NCI-H82 (cell line): ENCODE measurements at regions not wholly inside any gene's neighbourhood (a gene's known extent, or its start where the extent isn't known, plus 50 kb on each side); places are given as distances from the start of the nearest gene placed in this dataset.
"Not testable (repeated sequence)": the region's sequence is repeated elsewhere in the genome, so short reads cannot be mapped to it uniquely, and the experiment has no call there.

Experiments
- DNase-seq: peaks from one replicate; lab custom pipeline; 2025; lab: John Stamatoyannopoulos, UW

DNA sequence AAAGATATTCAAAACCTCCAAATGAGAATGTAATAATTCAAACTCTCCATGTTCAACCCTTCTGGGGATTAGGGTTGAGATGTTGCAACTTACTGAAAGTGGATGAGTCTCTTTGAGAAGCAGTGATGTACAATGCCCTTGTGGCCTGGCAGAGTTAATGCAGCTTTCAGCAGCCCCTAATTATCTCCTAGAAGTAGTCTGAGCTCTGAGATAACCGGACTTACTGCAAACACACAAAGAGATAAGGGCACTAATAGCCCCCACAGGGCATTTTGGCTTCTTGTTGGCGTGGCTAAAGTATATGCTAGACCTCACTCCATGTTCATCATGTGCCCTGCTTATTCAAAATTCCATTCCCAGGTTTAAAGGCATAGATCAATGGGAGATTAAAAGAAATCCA, 404.7 kb downstream of the NEBL start:
- peak; percentile 18 for DNase-seq

DNA sequence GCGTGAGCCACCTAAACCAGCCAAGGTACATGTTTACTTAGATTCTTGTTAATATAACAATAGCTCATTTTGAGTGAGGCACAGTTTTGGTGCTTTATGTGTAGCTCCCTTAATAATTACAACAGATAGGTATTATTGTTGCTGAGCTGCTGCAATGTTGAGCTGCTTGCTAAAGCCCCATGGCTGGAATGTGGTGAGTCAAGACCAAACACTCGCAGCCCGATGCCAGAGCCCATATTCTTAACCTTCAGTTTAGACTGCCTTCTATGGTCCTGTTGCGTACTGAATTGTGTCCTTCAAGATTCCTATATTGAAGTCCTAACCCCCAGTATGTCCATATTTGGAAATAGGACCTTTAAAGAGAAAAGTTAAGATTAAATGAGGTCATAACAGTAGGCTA, 407.1 kb downstream of the NEBL start:
- DNase-seq = no peak

DNA sequence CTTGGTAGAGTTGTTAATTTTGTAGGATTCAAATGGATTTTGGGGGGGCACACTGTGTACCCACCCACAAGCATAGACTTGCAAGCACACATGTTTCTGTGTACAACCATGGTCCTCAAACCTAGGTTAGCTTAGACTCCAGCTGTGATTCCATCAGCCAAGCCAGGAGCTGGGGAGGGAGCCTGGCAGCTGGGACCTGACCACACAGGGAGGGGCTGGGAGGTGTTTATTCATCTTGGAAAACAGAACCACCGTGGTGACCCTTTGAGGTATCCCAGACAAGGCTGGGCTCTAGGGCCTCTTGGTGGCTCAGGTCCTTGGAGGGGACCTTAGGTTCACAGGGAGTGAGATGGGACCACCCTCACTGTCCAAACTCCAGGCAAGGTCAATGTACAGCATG, 410.3 kb downstream of the NEBL start:
- DNase-seq = peak; percentile 59

DNA sequence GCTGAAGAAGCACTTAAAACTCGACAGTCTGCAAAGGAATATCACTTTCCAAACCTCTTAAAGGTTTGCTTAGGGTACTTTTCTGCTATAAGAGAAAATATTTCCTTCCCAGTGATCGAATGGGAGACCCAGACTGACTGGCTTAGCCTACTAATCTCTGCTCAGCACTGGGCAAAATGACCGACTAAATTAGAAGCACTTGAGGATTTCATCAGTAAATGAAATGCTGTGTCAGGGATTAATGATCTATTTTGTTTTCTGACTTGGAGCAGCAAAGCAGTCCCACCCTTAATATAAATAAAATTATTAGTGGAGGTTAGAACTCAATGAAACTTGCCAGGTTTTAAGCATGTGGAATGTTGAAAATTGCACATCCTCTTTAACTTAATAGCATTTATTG, 411.6 kb downstream of the NEBL start:
- DNase-seq = peak; percentile 80

DNA sequence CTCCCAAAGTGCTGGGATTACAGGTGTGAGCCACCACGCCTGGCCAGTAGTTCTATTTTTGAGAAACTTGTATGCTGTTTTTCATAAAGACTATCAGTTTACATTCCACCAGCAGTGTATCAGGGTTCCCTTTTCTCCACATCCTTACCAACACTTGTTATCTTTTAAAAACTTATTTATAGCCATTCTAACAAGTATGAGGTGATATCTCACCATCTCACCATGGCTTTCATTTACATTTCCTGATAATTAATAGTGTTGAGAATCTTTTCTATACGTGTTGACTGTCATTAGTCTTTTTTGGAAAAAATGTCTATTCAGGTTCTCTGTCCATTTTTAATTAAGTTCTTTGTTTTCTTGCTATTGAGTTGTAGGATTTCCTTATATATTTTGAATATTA, 416.1 kb downstream of the NEBL start:
- no peak for DNase-seq

DNA sequence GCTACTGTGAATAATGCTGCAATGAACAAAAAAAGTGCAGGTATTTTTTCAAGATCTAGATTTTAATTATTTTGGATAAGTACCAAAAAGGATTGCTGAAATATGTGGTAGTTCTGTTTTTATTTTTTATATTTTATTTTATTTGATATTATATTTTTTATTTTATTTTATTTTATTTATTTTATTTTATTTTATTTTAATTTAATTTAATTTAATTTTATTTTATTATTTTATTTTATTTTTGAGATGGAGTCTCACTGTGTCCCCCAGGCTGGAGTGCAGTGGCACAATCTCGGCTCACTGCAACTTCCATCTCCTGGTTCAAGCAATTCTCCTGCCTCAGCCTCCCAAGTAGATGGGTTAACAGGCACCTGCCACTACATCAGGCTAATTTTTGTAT, 416.5 kb downstream of the NEBL start:
- not testable (repeated sequence) for DNase-seq

DNA sequence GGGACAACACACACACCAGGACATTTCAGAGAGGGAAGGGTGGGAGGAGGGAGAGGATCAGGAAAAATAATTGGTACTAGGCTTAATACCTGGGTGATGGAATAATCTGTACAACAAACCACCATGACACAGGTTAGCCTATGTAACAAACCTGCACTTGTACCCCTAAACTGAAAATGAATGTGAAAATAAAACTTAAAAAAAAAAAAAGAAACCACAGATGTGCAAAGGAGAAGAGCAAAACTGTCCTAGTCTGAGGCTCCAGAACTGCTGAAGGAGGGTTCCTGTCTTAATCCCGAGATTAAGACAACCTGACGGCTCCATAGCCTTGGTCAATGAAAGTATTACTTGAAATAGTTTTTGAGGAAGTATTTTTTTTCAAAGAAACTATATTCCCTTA, 423.0 kb downstream of the NEBL start:
- DNase-seq = no peak

DNA sequence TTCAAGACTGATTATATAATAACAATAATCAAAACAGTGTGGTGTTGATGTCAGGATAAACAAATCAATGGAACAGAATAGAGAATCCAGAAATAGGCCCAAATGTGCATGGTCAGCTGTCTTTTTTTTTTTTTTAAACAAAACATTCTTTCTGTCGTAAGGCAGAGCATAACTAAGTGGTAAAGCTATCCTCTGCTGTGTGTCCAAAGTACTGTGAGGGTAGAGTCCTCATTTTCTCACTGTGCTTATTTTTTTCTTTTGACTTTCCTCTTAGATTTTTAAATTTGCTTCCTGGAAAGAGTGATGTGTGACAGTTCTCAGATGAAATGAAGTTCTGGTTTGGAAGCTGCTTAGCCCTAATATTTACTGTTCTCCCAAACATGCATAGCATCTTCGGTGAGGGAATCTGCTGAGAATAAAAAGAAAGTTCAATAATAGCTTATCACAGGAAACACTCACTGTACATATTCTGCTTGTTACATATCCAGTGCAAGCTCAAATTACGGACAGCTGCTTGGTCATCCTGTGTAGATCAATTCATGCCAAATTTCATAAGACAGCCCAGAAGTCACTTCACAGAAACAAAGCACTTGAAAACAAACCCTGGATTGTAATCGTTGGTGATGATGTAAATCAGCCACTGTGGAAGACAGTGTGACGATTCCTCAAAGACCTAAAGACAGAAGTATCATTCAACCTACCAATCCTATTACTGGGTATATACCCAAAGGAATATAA, 423.9 kb downstream of the NEBL start:
- DNase-seq = no peak

DNA sequence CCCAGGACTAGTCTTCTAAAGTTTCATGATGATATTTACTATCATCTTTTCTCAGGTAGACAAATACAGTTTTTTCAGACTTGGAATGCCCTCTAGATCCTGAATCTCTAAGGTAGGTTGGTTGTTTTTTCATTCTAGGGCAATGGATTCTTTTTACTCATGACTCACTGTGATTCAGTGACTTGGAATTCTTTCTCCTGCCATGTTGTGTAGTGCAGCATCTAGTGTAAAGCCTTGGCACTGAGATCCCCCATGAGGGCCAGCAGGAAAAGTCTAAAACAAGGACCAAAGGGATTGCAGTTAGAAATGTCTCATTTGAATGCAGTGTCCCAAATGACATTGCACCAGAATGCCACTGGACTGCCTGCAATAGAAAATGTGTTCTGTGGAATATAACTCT, 430.4 kb downstream of the NEBL start:
- no peak for DNase-seq

DNA sequence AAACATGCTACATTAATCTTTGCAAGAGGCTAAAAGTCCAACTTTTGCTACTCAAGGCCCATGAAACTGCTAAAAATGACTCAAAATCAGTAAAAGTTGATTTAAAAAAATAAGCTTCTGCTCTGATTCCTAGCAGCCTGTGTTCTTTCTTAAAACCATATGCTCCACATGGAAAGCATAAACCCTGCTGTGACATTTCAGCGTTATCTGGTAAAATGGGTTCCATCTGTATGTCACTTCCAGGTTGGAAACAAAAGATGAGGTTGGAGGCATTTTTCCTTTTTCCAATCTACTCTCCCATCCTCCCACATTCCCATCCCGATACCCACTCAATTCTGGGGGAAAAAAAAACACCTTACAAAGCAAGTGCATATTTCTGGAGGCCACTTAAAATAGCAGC, 439.5 kb downstream of the NEBL start:
- DNase-seq = no peak

DNA sequence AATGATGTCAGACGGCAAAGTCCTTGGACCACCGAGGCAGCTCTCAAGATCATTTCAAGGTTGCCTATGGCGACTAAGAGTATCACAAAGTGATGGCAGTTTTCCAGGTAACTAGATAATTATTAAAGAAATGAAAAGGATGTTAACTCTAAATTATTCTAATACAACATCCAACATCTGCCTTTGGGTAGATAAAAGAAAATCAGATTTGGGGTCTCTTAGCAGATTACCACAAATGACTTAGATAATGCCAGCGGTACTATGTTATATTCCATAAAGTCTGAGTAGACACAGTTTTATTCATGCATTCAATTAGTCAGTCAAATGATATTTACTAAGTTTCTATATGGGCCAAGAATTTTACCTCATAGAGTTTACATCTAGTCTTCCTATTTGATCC, 441.3 kb downstream of the NEBL start:
- no peak for DNase-seq

DNA sequence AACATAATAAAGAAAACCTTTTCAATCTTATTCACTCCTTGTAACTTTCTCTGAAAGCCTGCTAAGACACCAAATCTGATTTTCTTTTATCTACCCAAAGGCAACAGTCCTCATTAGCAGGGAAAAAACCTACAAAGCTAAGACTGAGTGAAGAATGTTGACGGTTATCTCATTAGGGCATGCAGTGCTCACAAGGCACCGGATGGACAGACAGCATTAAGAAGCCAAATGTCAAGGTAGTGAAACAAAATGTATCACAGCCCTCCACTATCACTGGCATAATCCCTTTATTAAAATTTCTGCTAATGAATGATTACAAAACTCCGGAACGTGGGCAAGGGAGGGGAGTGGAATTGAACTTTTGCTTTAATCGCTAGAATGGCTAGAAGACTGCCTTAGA, 442.8 kb downstream of the NEBL start:
- DNase-seq = peak; percentile 74

DNA sequence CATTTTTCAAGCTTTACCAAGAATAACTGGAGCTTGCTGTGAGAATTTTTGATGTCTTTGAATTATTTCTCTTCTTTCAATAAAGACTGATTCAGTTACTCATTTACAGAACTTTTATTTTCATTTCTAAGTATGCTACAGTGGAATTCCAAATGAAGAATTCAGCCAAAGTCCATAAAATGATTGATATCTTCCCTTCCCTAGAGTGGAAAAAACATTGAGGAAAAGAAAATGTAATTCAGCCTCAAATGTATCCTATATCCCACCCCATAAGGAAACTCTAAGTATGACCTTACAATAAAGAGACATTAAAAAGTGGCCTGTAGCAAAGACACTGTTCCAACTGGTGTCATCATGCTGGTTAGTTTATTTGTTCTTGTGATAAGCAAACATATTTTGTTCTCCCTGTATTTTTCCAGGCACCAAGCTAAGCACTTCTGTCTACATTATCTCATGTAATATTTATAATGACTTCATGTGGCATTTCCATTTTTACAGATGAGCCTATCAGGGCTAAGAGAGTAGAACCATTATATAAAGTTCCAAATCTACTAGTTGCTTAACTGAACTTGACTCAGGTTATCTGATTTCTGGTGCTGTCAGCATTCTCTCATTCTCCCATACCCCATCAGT, 450.4 kb downstream of the NEBL start:
- DNase-seq = no peak

DNA sequence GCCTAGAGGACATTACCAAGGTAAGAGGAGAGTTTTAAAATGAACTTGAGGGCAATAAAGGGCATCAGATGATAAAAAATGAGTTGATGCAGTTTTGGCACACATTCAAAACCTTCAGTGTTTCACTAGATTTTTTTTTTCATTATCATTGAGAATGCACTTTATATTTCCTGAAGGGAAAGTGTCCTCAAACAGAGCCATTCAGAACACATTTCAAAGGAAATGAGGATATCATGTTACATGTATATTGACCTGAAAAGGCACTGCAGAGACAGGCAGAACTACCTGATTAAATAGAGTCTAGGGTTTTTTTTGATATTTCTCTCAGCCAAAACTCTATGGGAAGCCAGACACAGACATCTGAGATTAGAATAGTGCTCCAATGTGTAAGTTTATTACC, 454.0 kb downstream of the NEBL start:
- no peak for DNase-seq

DNA sequence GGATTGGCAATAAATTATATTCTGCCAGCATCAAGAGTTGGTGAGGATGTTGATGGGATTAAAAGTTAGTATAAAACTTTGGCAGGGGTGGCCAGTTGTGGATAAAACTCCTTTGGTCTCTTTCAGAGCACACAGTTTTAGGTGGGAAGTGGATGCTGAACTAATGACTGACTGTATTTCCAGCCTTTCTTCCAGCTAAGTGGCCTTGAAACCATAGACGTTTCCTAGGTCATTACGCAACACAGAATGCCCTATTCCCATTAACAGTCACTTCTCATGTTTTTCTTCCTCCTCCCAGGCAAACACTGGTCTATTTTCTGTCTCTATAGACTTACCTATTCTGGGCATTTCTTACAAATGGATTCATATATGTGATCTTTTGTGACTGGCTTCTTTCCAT, 467.4 kb downstream of the NEBL start:
- no peak for DNase-seq

DNA sequence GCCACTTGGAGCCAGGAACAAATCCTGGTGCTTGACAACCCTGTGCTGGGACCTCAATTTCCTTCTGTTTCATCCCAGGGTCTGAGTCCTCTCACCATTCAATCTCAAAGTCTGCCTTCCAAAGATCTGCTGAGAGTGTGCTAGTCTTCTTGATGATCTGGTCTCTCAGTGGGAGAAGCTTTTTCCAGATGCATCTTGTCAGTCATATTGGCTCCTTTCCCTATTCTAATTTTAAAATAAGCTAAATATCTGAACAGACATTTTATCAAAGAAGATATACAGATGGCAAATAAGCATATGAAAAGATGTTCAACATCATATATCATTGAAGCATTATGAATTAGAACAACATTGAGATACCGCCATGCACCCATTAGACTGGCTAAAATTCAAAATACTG, 469.3 kb downstream of the NEBL start:
- DNase-seq = no peak

DNA sequence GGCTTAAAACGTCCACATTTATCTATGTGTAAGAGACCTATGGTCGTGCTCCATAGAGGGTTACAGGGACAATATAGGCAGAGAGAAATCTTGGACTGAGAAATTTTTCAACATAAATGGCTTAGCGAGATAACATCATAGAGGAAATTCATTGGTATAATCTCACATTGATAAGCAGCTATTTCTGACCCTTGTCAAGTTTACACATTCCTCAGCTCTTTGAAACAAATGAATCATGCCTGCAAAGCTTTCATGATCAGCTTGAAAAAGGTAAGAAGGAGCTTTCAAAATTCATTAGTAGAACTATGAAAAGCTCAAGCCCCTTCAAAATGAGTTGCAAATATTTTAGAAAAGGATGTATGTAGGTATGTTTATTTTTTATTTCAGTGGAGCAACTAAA, 478.8 kb downstream of the NEBL start:
- no peak for DNase-seq

DNA sequence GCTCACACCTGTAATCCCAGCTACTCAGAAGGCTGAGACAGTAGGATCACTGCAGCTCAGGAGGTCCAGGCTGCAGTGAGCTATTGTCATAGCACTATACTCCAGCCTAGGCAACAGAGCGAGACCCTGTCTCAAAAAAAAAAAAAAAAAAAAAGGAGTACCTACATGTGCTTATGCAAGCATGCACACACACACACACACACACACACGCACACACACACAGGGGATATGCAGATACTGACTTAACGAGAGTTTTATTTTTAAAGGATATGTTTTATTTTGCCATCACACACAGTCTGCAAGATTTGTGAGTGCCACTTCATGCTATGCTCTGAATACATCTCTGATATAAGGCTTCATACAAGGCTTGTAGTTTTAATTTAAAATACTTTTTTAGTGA, 479.3 kb downstream of the NEBL start:
- DNase-seq = no peak

DNA sequence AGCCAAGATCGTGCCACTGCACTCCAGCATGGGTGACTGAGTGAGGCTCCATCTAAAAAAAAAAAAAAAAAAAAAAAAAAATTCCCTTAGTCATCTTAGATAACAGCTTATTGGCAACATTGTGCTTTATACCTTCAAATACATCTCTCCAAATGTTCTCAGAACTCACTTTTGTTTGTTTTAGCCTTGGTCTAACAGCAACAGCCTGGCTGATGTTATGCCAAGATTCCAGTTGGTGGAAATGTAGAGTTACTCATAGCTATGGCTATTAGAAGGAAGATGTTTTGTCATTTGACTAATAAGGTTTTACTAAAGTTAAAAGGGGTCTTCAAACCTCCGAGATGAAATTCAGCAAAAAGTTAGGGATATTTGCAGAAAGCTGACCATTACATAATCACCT, 481.4 kb downstream of the NEBL start:
- DNase-seq = no peak

DNA sequence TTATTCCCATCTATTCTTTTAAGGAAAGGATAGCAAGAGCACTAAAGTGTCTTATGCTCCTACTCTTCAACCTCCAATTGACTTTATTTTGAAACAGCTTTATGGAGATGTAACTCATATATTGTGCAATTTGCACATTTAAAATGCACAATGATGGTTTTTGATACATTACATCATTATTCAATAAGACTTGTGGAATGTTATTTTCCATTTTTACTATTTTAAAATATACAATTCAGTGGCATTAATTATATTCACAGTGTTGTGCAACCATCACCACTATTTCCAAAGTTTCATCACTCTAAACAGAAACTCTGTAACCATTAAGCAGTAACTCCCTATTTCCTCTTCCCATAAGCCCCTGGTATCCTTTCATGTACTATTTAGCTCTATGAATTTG, 489.8 kb downstream of the NEBL start:
- no peak for DNase-seq

DNA sequence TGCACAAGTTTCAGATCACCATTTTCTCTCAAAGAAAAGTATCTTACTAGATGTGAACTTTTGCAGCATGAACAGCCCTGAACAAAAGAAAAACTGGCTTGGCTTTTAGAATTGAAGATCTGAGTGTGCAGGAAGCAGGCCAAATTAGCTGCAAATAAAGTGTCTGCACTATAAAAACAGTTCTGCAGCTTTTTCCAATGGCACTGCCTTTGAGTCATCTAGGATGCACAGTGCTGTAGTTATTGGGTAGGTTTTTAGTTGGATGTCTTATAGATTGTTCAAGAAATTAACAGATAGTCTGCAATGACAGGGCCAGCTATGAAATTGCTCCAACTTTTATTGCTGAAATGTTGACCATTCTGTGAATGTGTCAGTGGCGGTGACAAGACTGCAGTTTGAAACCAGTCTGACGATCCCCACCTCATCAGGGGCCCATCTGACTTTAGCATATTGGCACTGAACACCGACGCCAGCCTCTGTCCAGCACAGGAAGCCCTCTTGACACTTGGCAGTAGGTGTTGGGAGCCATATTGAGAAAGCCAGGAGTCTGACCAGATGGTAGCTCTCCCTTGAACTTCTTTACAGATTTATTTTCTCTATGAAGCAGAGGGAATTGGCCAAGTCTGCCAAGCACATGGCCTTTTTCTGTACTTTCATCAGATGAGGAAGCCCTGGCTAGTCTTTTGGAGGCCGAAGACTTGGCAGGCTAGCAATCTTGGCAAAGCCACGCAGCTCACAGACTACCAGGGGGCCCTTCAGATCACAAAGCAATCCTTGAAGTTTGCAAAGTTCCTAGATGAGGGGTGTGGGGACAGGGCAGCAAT, 490.6 kb downstream of the NEBL start:
- DNase-seq = no peak

DNA sequence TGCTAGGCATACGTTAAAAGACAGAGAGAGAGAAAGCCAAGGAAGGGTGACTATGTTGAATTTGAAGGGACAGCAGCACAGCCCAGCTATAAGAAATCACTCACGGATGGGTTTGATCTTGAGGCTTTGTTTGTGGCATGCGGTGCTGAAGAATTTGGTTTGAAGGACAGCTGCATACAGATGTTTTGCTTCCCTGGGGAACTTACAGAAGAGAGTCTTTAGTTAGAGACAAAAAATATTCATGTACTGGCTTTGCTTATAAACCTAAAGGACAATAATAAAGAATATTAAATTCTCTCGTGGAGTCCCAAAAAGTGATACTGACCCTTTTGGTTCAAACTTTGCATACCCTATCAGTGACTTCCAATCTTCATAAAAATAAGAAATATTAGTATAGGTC, 491.4 kb downstream of the NEBL start:
- no peak for DNase-seq

DNA sequence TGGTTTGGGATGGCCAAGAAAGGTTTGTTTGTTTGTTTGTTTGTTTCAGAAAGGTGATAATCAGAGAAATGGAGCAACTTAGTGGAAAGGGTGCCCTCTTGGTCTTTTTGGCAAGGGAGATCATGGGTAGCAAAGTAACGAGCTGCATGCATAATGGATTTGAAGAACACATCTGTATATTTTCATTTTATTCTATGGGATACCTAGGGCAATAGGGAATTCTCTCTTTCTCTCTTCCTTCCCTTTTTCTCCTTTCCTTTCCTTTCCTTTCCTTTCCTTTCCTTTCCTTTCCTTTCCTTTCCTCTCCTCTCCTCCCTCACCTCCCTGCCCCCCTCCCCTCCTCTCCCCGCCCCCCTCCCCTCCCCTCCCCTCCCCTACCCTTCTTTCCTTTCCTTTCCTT, 492.1 kb downstream of the NEBL start:
- no peak for DNase-seq
